Right renal cortex interstitium (tissue), 3 donors: ENCODE measurements at regions not wholly inside any gene's neighbourhood (a gene's known extent, or its start where the extent isn't known, plus 50 kb on each side); places are given as distances from the start of the nearest gene placed in this dataset.
"Not testable (repeated sequence)": the region's sequence is repeated elsewhere in the genome, so short reads cannot be mapped to it uniquely, and the experiment has no call there.

Experiments used
- DNase-seq, 3 donors: peaks; one replicate each; pipeline ENCODE4 v3.0.0-alpha.2; 2013; ENCODE audit warnings: low read depth in 3 of 3, low spot score in 2 of 3

DNA sequence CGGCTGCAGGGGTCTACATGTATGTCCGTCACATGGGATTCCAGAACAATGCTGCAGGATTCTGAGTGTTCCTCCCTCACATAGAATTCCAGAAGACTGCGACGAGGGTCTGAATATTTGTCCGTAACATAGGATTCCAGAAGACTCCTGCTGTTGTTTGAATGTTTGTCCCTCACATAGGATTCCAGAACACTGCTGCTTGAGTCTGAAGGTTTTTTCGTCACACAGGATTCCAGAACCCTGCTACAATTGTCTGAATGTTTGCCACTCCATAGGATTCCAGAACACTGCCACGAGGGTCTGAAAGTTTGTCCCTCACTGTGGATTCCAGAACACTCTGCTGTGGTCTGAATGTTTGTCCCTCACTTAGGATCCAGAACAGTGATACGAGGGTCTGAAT is 217.5 kb downstream of the FOXD4L6 start:
- DNase-seq, result not testable (repeated sequence)

DNA sequence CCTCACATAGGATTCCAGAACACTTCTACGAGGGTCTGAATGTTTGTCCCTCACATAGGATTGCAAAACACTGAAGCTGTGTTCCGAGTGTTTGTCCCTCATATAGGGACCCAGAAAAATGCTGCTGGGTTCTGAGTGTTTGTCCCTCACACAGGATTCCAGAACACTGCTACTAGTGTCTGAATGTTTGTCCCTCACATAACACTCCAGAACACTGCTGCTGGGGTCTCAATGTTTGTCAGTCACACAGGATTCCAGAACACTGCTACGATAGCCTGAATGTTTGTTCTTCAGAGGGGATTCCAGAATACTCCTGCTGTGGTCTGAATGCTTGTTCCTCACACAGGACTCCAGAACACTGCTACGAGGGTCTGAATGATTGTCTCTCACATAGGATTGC is 218.7 kb downstream of the FOXD4L6 start:
- no peak for DNase-seq

DNA sequence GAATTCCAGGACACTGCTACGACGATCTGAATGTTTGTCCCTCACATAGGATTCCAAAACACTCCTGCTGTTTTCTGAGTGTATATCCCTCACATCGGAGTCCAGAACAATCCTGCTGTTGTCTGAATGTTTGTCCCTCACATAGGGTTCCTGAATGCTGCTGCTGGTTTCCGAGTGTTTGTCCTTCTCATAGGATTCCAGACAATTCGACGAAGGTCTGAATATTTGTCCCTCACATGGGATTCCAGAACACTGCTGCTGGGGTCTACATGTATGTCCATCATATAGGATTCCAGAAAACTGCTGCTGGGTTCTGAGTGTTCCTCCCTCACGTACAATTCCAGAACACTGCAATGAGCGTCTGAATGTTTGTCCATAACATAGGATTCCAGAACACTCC is 219.4 kb downstream of the FOXD4L6 start:
- not testable (repeated sequence) for DNase-seq

- no peak for DNase-seq
These were observed 220.5 kb downstream of the FOXD4L6 start for GRCh38 chr9:40907657-40908624.

GRCh38 chr9:40906879-40907278 is 221.6 kb downstream of the FOXD4L6 start:
- DNase-seq, result not testable (repeated sequence)

DNA sequence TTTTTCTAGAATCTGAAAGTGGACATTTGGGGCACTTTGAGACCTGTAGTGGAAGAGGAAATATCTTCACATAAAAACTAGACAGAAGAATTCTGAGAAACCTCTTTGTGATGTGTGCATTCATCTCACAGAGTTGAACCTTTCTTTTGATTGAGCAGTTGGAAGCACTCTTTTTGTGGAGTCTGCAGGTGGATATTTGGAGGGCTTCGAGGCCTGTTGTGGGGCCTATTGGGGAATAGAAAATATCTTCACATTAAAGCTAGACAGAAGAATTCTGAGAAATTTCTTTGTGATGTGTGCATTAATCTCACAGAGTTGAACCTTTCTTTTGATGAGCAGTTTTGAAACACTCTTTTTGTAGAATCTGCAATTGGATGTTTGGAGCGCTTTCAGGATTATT is 236.2 kb downstream of the FOXD4L6 start:
- not testable (repeated sequence) for DNase-seq

DNA sequence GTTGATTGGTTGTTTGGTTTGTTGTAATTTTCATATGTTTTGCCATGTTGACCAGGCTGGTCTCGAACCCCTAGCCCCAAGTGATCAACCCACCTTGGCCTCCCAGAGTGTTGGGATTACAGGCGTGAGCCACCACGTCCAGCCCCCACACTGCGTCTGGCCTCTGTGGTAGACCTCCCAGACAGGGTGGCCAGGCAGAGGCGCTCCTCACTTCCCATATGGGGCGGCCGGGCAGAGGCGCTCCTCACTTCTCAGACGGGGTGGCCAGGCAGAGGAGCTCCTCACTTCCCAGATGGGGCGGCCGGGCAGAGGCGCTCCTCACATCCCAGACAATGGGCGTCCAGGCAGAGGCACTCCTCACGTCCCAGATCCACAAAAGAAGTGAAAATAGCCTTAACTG is 242.6 kb downstream of the FOXD4L6 start:
- DNase-seq, result not testable (repeated sequence)

GRCh38 chr9:40884902-40885490 is 243.5 kb downstream of the FOXD4L6 start:
- DNase-seq, result not testable (repeated sequence)

DNA sequence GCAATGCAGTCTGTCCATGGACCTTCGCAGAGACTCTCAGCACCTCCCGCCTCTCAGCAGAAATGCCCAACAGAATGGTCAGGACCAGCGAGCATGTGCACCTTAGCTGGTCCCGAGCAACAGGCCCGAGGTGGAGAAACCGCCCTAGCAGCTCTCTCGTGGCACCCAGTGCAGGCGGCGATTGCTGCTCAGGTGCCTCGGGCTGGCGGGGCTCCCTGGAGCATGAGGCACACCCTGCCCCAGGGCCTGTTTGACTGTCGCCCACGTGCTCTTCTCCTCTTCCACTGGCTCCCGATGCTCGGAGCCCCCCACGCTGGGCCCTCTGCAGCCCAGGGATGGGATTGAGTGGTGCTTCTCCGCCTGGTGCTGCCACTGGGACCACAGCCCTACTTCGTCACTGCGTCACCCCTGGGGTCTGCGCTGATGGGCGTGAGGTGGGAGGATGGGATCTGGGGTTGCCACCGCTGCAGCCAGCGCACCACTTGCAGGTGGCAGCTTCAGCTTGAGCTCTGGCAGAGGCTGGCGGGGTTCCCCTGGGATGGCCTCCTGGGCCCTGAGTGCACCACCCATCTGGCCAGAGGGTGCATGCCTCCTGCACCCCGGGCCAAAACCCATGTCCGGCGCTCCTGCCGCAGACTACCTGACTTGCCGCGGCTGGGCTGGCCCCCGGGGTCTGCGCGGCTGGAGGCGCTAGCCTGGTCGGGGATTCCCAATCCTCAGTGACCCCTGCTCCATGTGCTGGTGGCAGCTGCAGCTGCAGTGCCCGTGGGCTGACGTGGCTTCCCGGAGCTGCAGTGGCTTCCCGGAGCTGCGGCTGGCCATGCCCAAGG is 244.2 kb downstream of the FOXD4L6 start:
- no peak for DNase-seq

GRCh38 chr9:40883423-40884071 is 244.9 kb downstream of the FOXD4L6 start:
- DNase-seq, result not testable (repeated sequence)

- DNase-seq, result not testable (repeated sequence)
These were observed 254.7 kb downstream of the FOXD4L6 start for GRCh38 chr9:40873753-40874295.

GRCh38 chr9:40868437-40868836 is 260.0 kb downstream of the FOXD4L6 start:
- not testable (repeated sequence) for DNase-seq
